ENCODE measurements at regions not wholly inside any gene's neighbourhood (a gene's known extent, or its start where the extent isn't known, plus 50 kb on each side); places are given as distances from the start of the nearest gene placed in this dataset.

GRCh38 chr12:63400718-63401117 lies 249.7 kb upstream of the AVPR1A start:
- TF ChIP-seq POLR2A (IDR thresholded peaks at IDR 0.05): no peak
- TF ChIP-seq, protein P1, sequence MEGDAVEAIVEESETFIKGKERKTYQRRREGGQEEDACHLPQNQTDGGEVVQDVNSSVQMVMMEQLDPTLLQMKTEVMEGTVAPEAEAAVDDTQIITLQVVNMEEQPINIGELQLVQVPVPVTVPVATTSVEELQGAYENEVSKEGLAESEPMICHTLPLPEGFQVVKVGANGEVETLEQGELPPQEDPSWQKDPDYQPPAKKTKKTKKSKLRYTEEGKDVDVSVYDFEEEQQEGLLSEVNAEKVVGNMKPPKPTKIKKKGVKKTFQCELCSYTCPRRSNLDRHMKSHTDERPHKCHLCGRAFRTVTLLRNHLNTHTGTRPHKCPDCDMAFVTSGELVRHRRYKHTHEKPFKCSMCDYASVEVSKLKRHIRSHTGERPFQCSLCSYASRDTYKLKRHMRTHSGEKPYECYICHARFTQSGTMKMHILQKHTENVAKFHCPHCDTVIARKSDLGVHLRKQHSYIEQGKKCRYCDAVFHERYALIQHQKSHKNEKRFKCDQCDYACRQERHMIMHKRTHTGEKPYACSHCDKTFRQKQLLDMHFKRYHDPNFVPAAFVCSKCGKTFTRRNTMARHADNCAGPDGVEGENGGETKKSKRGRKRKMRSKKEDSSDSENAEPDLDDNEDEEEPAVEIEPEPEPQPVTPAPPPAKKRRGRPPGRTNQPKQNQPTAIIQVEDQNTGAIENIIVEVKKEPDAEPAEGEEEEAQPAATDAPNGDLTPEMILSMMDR (IDR thresholded peaks at IDR 0.05): no peak
